ENCODE measurements at regions not wholly inside any gene's neighbourhood (a gene's known extent, or its start where the extent isn't known, plus 50 kb on each side); places are given as distances from the start of the nearest gene placed in this dataset.

- Histone ChIP-seq H3K36me3 (ENCODE audit: insufficient read depth, low read length, poor library complexity, severe bottlenecking) (no peaks in the 10 kb centered on the region), H3K27ac (ENCODE audit: low read depth, low read length, poor library complexity, severe bottlenecking) (no peak overlapping the region), H3K4me3 (ENCODE audit: low read depth, low read length, poor library complexity, severe bottlenecking) (no peak overlapping the region), H3K27me3 (replicated peaks; ENCODE audit: insufficient read depth, low read depth, low read length, poor library complexity) (no peaks in the 10 kb centered on the region), H3K4me1 (ENCODE audit: insufficient read depth, low read length, poor library complexity, severe bottlenecking) (no peaks in the 10 kb centered on the region), H3K9me3 (ENCODE audit: low read depth, low read length, poor library complexity, severe bottlenecking) (no peaks in the 10 kb centered on the region)
- no TSS peak for BruUV-seq (replicated peaks)
- intact Hi-C loops (cut with micrococcal nuclease; ENCODE audit: unreplicated experiment): no loop called here
- ChIA-PET CTCF (no interaction called here), POLR2A (ENCODE audit: low non-redundant PET) (no interaction called here)
- TF ChIP-seq CTCF (conservative IDR thresholded peaks at IDR 0.05; ENCODE audit: low read depth, low read length): no peak
- no peak for TF ChIP-seq EZH2 (IDR thresholded peaks at IDR 0.05; ENCODE audit: borderline replicate concordance, low read depth, low read length, poor library complexity, severe bottlenecking)
- no peak for DNase-seq (ENCODE audit: low spot score)
Measured at GRCh38 chr5:40150896-40151295, 528.8 kb upstream of the PTGER4 start.

- intact Hi-C loops (cut with micrococcal nuclease; ENCODE audit: unreplicated experiment): no loop called here
- ChIA-PET CTCF (no interaction called here), POLR2A (ENCODE audit: low non-redundant PET) (no interaction called here)
- Histone ChIP-seq H3K4me3 (ENCODE audit: low read depth, low read length, poor library complexity, severe bottlenecking) (no peak overlapping the region), H3K9me3 (ENCODE audit: low read depth, low read length, poor library complexity, severe bottlenecking) (no peaks in the 10 kb centered on the region), H3K36me3 (ENCODE audit: insufficient read depth, low read length, poor library complexity, severe bottlenecking) (no peaks in the 10 kb centered on the region), H3K4me1 (ENCODE audit: insufficient read depth, low read length, poor library complexity, severe bottlenecking) (peaks cover 20% of the 10 kb centered on the region), H3K27me3 (replicated peaks; ENCODE audit: insufficient read depth, low read depth, low read length, poor library complexity) (no peaks in the 10 kb centered on the region), H3K27ac (ENCODE audit: low read depth, low read length, poor library complexity, severe bottlenecking) (peak overlapping the region; percentile 41)
- no TSS peak for BruUV-seq (replicated peaks)
- TF ChIP-seq CTCF (conservative IDR thresholded peaks at IDR 0.05; ENCODE audit: low read depth, low read length): no peak
- no peak for TF ChIP-seq EZH2 (IDR thresholded peaks at IDR 0.05; ENCODE audit: borderline replicate concordance, low read depth, low read length, poor library complexity, severe bottlenecking)
- DNase-seq (ENCODE audit: low spot score): no peak
Measured at GRCh38 chr5:40141896-40142295, 537.8 kb upstream of the PTGER4 start.

GRCh38 chr5:40141418-40141817 is 538.3 kb upstream of the PTGER4 start:
- Histone ChIP-seq H3K9me3 (ENCODE audit: low read depth, low read length, poor library complexity, severe bottlenecking) (no peaks in the 10 kb centered on the region), H3K4me1 (ENCODE audit: insufficient read depth, low read length, poor library complexity, severe bottlenecking) (peaks cover 20% of the 10 kb centered on the region), H3K27ac (ENCODE audit: low read depth, low read length, poor library complexity, severe bottlenecking) (peak overlapping the region; percentile 41), H3K36me3 (ENCODE audit: insufficient read depth, low read length, poor library complexity, severe bottlenecking) (no peaks in the 10 kb centered on the region), H3K4me3 (ENCODE audit: low read depth, low read length, poor library complexity, severe bottlenecking) (no peak overlapping the region), H3K27me3 (replicated peaks; ENCODE audit: insufficient read depth, low read depth, low read length, poor library complexity) (no peaks in the 10 kb centered on the region)
- CTCF ChIA-PET: no interaction called here
- no peak for TF ChIP-seq CTCF (conservative IDR thresholded peaks at IDR 0.05; ENCODE audit: low read depth, low read length)
- no peak for TF ChIP-seq EZH2 (IDR thresholded peaks at IDR 0.05; ENCODE audit: borderline replicate concordance, low read depth, low read length, poor library complexity, severe bottlenecking)
- POLR2A ChIA-PET (ENCODE audit: low non-redundant PET): no interaction called here
- peak; percentile 46 for DNase-seq (ENCODE audit: low spot score)
- BruUV-seq (replicated peaks): no TSS peak
- intact Hi-C loops (cut with micrococcal nuclease; ENCODE audit: unreplicated experiment): no loop called here

Data from A673 (cell line).